ENCODE measurements at regions not wholly inside any gene's neighbourhood (a gene's known extent, or its start where the extent isn't known, plus 50 kb on each side); places are given as distances from the start of the nearest gene placed in this dataset.
"Not testable (repeated sequence)": the region's sequence is repeated elsewhere in the genome, so short reads cannot be mapped to it uniquely, and the experiment has no call there.

- no peak for DNase-seq
These were observed 1806.4 kb upstream of the CELF4 start for GRCh38 chr18:39371996-39372395.

DNA sequence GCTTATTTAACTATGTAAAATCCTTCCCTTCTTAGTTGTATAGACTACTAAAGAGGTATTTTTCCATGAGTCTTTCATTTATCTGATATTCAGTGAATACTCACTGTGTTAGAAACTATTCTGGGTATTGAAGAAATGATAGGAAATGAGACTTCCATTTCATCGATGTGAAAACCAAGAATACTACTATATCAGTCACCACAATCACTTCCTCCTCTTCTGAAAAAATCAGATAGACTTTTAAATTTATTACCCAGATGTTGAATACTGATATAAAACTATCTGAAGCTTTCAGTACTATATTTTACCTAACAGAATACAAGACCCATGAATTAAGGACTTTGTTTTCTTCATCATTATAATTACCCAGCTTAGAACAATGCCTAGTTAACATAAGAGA is 1801.1 kb upstream of the CELF4 start:
- no peak for DNase-seq

- no peak for DNase-seq
These were observed 1800.4 kb upstream of the CELF4 start for GRCh38 chr18:39365836-39366485.

- no peak for DNase-seq
These were observed 1794.5 kb upstream of the CELF4 start for GRCh38 chr18:39360072-39360471.

DNA sequence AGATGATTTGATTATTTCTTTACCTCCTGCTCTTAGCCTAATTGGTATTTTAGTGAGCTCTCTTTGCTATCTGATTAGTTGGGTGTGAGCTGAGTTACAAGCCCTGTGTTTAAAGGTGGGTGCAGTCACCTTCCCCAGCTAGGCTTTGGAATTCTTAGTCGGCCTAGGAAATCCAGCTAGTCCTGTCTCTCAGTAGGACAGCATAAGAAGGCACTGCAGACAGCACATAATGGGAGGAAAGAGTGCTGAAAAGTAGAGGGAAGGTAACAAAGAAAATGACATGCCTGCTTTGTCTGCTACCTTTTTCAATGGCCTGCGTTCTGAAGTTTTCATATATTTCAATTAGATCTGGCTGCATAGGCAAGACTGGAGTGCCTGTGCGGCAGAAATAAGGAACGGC is 1794.0 kb upstream of the CELF4 start:
- no peak for DNase-seq

GRCh38 chr18:39350945-39351344 is 1785.3 kb upstream of the CELF4 start:
- DNase-seq: no peak

DNA sequence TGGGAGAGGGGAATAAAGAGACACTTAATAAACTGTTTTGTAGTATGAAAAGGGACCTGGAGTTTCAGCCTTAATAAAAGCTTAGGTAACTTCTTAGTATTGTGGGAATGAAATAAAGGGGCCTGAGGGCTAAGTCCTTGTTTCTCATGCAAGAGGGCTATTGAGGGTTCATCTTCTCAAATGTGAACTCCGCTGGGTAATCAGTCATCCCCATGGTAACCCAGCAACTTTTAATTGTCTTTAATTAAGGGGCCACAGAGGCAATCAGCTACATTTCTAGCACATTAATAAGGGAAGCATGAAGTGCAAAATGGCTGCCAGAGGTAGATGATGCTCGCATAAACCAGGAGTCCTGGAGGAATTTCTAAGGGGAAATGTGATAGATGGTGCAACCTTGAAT is 1784.2 kb upstream of the CELF4 start:
- DNase-seq: no peak

DNA sequence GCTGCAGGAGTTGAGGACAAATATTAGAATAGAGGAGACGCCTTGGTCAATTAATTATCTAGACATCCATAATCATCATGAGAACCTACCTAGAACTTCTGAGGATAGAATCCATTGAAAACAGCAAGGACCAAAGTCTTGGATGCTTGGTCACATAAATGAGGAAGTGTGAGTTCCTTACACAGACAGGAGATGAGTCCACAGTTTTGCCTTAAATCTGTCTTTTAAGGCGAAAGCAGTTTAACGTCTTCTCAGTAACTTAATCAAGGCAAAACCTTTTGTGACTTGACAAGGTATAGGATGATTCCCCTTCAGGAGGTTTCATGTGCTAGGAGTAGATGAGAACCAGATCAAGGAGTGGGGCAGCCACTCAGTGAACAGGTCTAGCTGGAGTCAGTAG is 1783.2 kb upstream of the CELF4 start:
- no peak for DNase-seq

GRCh38 chr18:39347701-39348100 is 1782.1 kb upstream of the CELF4 start:
- no peak for DNase-seq

DNA sequence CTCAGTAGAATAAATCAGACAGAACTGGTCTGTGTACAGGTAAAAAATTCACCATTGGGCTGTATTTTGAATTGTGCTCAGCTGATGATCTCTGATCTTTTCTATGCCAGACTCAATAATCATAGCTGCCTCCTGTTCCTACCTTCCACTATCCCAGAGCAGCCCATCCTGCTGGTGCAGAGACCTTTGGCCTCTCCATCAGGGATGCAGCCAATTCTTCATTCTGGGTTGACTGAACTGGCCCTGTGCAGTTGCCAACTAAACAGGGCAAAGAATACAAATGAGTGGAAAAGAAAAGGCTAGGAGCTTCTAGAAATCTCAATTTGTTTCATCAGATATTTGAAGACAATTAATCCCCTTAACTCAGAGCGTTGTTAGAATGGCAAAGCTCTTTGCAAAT is 1781.3 kb upstream of the CELF4 start:
- no peak for DNase-seq

- DNase-seq: no peak
These were observed 1779.7 kb upstream of the CELF4 start for GRCh38 chr18:39345321-39345720.

DNA sequence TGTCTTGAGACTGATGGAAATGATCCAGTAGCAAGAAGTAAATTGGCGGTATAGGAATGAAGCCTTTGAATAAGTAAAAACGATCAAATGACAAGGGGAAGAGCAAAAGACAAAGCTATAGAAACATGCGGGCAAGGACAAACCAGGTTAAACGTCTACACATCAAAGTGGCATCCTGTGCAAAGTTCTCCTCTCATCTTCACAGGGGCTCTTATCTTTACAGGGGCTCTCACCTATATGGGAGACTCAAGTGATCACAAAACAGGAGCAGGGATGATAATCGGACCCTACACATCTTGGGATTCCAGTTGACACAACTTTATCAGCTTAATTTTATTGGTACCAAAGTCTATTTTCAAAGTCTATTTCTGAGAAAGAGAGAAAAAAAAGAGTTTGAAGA is 1778.9 kb upstream of the CELF4 start:
- DNase-seq: no peak

DNA sequence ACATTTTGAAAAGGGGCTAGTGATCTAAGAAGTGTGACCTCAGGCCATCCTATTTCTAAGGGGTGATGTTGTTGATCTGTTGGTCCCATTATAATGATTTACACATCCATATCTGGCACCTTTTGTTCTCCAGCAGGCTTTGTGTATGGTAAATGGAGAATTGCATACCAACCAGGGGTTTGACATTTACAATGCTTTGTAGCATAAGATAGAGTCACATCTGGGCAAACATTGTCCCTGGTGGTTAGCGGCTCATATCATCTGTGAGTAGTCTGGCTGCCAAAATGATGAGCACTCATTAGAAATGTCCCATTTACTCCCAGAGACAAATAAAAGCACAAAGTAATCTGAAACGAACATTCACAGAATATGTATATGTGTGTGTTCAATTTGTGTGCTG is 1775.5 kb upstream of the CELF4 start:
- DNase-seq: peak; percentile 84

DNA sequence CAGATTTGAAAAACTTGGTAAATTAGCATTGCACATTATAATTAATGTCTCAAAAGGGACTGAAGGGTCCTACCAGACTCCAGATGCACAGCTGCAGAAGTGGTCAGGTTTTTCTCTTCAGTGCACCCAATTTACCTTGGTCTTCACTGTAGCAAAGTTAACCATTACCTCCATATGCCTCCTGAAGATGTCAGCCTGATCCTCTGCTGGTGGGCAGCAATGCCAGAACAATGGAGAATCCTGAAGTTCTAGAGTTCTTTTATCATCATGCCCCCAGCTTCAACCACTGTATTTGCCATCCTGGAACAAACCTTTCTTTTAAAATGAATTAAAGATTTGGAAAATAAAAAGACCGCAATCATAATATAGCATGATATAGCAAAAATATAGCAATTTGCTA is 1774.8 kb upstream of the CELF4 start:
- DNase-seq: no peak

DNA sequence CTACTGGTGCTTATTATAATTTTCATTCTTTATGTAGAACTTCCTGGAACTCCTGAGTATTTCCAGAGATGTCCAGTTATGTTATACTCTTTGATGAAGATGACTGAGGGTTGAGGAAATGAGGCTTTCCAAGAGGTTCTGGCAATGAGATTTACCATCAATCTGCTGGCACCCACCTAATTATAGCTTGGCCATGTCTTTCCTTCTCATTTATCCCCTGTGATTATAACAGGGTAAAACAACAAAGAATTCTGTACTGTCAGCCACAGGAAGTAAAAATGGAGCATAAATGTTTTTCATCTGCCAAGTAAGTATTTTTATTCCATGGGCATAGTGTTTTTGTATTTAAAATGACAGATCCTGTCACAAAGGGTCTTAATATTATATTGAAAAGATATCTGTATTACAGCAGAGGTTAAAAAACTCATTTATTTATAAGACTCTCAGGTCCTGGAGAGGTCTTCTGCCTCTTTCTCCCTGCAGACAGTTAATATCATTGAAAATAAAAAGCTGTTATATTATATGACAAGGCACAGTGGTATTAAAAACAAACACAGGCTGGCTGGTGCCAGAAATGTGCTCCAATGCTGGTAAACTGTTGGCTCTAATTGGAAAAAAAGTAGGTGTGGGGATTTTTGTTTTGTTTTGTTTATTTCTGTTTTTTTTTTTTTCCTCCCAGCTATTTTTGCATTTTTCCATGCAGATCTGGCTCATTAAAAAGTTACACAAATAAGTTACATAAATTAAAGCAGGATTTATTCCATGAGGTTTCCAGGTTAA is 1764.1 kb upstream of the CELF4 start:
- DNase-seq: peak; percentile 30

DNA sequence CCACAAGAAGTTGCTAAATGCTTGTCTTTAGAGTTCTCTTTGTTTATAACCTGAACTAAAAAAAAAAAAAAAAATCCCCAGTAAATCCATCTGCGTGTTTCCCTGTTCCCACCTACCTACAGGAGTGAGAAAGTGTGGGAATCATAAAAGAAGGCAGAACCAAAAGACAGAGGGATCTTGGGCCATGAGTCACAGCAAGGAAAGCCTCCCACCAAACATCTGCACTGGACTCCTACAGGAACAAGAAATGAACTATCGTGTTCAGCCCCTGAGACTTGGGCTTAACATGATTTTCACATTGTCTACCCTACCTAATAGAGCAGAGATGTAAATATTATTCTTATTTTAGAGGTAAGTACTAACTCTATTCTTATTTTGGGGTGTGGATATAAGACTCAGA is 1761.2 kb upstream of the CELF4 start:
- DNase-seq: no peak

DNA sequence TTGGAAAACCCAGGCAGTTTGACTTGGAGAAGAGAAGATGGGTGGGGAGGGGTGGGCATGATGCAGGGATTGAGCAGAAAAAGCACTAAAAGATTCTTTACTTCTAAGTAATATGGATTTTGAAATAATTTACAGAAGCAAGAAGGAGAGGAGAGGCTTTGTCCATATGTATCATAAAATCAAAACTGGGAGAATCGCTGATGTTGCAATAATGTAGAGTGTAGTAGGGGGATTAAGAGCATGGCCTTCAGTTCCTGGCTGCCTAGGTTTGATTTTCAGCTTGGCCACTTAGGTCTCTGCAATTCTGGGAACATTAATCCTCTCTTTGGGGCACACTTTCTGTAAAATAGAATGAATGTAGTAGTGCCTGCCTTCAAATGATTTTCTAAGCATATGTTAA is 1760.4 kb upstream of the CELF4 start:
- DNase-seq: no peak

DNA sequence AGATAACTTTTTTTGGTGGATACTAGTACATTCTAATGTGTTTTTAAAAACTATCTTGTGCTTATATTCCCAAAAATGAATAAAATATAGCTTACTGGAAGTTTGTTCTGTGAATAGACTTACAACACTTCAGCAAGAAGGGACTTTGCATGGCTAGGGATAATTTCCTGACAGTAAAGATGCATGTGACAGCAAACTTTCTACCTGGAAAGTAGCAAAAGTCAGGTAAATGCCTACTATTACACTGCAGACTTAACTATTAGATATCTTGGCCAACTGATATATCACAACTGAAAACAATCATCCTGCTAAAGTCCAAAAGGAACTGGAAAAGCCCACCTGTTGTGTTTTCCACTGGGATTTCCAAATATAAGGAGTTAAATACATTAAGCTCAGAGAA is 1753.5 kb upstream of the CELF4 start:
- DNase-seq: no peak

- no peak for DNase-seq
These were observed 1752.9 kb upstream of the CELF4 start for GRCh38 chr18:39318462-39318861.

- DNase-seq: no peak
These were observed 1752.4 kb upstream of the CELF4 start for GRCh38 chr18:39318008-39318407.

- no peak for DNase-seq
These were observed 1749.0 kb upstream of the CELF4 start for GRCh38 chr18:39314595-39314994.

DNA sequence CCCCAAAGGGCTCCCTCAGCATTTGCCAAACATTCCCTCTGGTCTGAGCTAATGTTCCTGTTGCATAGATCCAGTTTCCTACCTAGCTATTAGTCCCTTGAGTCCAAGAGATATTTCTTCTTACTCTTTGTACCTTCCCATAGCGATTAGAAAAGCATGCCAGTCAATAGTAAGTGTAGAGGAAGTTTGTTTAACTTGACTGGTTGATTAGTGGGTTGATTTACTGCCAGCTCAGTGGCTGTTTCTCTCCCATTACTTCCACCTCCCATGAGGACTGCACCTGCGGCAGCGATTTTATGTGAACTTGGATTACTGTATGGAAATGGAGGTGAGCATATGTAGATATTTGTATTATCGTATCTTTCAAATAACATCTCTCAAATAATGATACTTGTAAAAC is 1748.4 kb upstream of the CELF4 start:
- peak; percentile 10 for DNase-seq

DNA sequence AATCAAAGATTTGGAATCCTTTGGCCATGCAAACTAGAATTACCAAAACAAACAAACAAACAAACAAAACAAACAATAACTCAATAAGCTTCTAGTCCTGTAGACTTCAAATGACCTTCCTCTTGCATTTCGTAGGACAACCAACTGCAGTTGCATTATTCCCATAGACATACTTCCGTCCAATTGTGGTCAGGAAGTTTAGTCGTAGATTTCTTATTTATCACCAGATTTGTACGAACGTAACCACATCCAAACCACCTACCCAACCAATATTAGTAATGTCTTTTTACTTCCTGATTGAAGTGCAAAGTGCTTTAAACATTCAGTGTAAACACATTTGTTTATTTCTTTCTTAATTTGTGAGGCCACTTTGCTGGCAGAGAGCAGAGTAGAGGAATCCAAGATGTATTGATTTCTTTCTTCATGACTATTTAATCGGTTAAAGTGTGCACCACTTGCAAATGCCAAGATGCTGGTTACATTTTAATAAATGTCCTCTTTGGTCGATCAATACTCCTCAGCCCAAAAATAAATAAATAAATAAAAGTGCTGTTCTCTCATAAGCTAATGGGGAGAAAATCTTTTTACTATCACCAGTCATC is 1745.6 kb upstream of the CELF4 start:
- DNase-seq: no peak

- DNase-seq: not testable (repeated sequence)
These were observed 1743.4 kb upstream of the CELF4 start for GRCh38 chr18:39308931-39309521.

Data from NCI-H1092 treated with DMSO at 0.1 percent for 48 hours (cell line).